ENCODE measurements at regions not wholly inside any gene's neighbourhood (a gene's known extent, or its start where the extent isn't known, plus 50 kb on each side); places are given as distances from the start of the nearest gene placed in this dataset.

- no peak for DNase-seq (ENCODE audit: low read depth)
Observed at GRCh38 chr9:120137186-120137840, 442.7 kb downstream of the CDK5RAP2 start.

GRCh38 chr9:120136696-120137095 is 443.3 kb downstream of the CDK5RAP2 start:
- DNase-seq (ENCODE audit: low read depth), result no peak

GRCh38 chr9:120117081-120117480 is 462.9 kb downstream of the CDK5RAP2 start:
- no peak for DNase-seq (ENCODE audit: low read depth)

- no peak for DNase-seq (ENCODE audit: low read depth)
Observed at GRCh38 chr9:120110520-120110919, 469.4 kb downstream of the CDK5RAP2 start.

- DNase-seq (ENCODE audit: low read depth), result no peak
Observed at GRCh38 chr9:120109242-120109641, 470.7 kb downstream of the CDK5RAP2 start.

- no peak for DNase-seq (ENCODE audit: low read depth)
Observed at GRCh38 chr9:120107138-120107537, 472.8 kb downstream of the CDK5RAP2 start.

GRCh38 chr9:120104771-120105170 is 475.2 kb downstream of the CDK5RAP2 start:
- no peak for DNase-seq (ENCODE audit: low read depth)

- DNase-seq (ENCODE audit: low read depth), result no peak
Observed at GRCh38 chr9:120100595-120100994, 479.4 kb downstream of the CDK5RAP2 start.

- DNase-seq (ENCODE audit: low read depth), result no peak
Observed at GRCh38 chr9:120099065-120099464, 480.9 kb downstream of the CDK5RAP2 start.

- no peak for DNase-seq (ENCODE audit: low read depth)
Observed at GRCh38 chr9:120098584-120098983, 481.4 kb downstream of the CDK5RAP2 start.

GRCh38 chr9:120091206-120091605 is 488.8 kb downstream of the CDK5RAP2 start:
- DNase-seq (ENCODE audit: low read depth), result no peak

- DNase-seq (ENCODE audit: low read depth), result no peak
Observed at GRCh38 chr9:120080849-120081248, 499.1 kb downstream of the CDK5RAP2 start.

- no peak for DNase-seq (ENCODE audit: low read depth)
Observed at GRCh38 chr9:120078112-120078511, 501.9 kb downstream of the CDK5RAP2 start.

- DNase-seq (ENCODE audit: low read depth), result no peak
Observed at GRCh38 chr9:120071760-120072159, 508.2 kb downstream of the CDK5RAP2 start.

- DNase-seq (ENCODE audit: low read depth), result no peak
Observed at GRCh38 chr9:120066315-120066714, 513.7 kb downstream of the CDK5RAP2 start.

- no peak for DNase-seq (ENCODE audit: low read depth)
Observed at GRCh38 chr9:120065151-120065550, 514.8 kb downstream of the CDK5RAP2 start.

- no peak for DNase-seq (ENCODE audit: low read depth)
Observed at GRCh38 chr9:120045011-120045410, 535.0 kb downstream of the CDK5RAP2 start.

- DNase-seq (ENCODE audit: low read depth), result no peak
Observed at GRCh38 chr9:120043448-120043847, 536.5 kb downstream of the CDK5RAP2 start.

- DNase-seq (ENCODE audit: low read depth), result no peak
Observed at GRCh38 chr9:120040896-120041295, 539.1 kb downstream of the CDK5RAP2 start.

GRCh38 chr9:120038342-120038741 is 541.6 kb downstream of the CDK5RAP2 start:
- no peak for DNase-seq (ENCODE audit: low read depth)

- no peak for DNase-seq (ENCODE audit: low read depth)
Observed at GRCh38 chr9:120032639-120033038, 547.3 kb downstream of the CDK5RAP2 start.

GRCh38 chr9:120030847-120031246 is 549.1 kb downstream of the CDK5RAP2 start:
- DNase-seq (ENCODE audit: low read depth), result no peak

GRCh38 chr9:120018550-120018949 is 561.4 kb downstream of the CDK5RAP2 start:
- DNase-seq (ENCODE audit: low read depth), result no peak

GRCh38 chr9:120018037-120018436 is 561.9 kb downstream of the CDK5RAP2 start:
- no peak for DNase-seq (ENCODE audit: low read depth)
